Cardiac muscle cell (in vitro differentiated cells and primary cell): ENCODE measurements at regions not wholly inside any gene's neighbourhood (a gene's known extent, or its start where the extent isn't known, plus 50 kb on each side); places are given as distances from the start of the nearest gene placed in this dataset.
"Not testable (repeated sequence)": the region's sequence is repeated elsewhere in the genome, so short reads cannot be mapped to it uniquely, and the experiment has no call there.

Experiments
- DNase-seq, 2 donors: peaks; one replicate each; pipeline versions ENCODE4 v3.0.0 to v3.0.0-alpha.2; 2010 to 2017; ENCODE audit warnings: low read depth in 1 of 2, low spot score in 1 of 2
- H3K27ac ChIP-seq: fragments of 200-600 bp; sonication (generic); 2 replicates; pipeline ENCODE4 v1.5.1; 2016
- H3K27me3 ChIP-seq: fragments of 200-600 bp; sonication (generic); 2 replicates; pipeline ENCODE4 v1.6.0; 2016; ENCODE audit warnings: control low read depth
- H3K36me3 ChIP-seq: fragments of 200-600 bp; sonication (generic); 2 replicates; pipeline ENCODE4 v1.5.1; 2016; ENCODE audit warnings: control low read depth
- H3K4me1 ChIP-seq: fragments of 200-600 bp; sonication (generic); 2 replicates; pipeline ENCODE4 v1.8.1; 2017; ENCODE audit warnings: low read depth, mild to moderate bottlenecking, mixed run types
- H3K4me3 ChIP-seq: fragments of 200-600 bp; sonication (generic); 2 replicates; pipeline ENCODE4 v1.5.1; 2016; ENCODE audit warnings: mild to moderate bottlenecking
- H3K9me3 ChIP-seq: fragments of 200-600 bp; sonication (generic); 2 replicates; pipeline ENCODE4 v1.5.1; 2017; ENCODE audit warnings: low read depth, mild to moderate bottlenecking, control low read depth
- TF ChIP-seq, protein P1 (sequence below): IDR thresholded peaks from 2 replicates; pipeline ENCODE4 v1.5.1; 2012; ENCODE audit warnings: low read depth, mild to moderate bottlenecking, low read length

DNA sequence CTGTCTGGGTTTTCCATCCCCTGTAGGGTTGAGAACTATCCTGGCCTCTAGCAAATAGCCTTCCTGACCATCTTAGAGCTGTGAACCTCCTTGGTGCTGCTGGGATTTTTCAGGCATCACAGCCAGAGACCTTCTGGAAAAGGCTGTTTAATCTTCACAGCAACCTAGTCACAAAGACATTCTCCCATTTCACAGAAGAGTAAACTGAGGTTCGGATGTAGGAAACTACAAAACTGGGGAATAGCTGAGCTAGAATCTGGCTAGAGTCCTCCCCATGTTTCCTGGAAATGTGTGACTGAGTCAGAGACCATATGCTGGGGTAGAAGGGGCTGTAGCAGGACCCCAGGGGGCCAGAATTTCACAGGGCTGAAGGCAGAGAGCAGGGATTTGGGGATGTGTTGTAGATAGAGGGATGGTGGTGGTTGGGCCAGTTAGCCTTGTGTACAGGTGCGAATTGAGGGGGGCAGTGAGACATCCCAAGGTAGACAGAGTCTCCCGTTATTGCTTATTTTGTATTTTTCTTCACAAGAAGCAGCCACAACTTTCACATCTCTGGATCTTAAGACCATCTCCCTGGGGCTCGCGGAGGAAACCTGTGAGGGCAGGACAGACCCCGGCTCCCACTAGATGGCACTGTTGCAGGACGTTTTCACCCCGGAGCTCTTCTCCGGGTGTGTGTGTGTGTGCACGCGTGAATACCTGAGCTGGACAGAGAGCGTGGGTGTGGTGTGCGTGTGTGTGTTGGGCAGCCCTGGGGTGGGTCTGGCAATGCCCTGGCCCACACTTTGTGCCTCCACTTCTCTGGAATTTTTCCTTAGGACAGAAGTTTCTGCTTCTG lies 66.9 kb upstream of the PRR23C start:
- H3K27ac ChIP-seq, result no peak overlapping the region
- no peak overlapping the region for H3K4me3 ChIP-seq
- no peaks in the 10 kb centered on the region for H3K36me3 ChIP-seq
- H3K4me1 ChIP-seq, result no peaks in the 10 kb centered on the region
- peaks cover 21% of the 10 kb centered on the region for H3K27me3 ChIP-seq
- TF ChIP-seq, protein P1, sequence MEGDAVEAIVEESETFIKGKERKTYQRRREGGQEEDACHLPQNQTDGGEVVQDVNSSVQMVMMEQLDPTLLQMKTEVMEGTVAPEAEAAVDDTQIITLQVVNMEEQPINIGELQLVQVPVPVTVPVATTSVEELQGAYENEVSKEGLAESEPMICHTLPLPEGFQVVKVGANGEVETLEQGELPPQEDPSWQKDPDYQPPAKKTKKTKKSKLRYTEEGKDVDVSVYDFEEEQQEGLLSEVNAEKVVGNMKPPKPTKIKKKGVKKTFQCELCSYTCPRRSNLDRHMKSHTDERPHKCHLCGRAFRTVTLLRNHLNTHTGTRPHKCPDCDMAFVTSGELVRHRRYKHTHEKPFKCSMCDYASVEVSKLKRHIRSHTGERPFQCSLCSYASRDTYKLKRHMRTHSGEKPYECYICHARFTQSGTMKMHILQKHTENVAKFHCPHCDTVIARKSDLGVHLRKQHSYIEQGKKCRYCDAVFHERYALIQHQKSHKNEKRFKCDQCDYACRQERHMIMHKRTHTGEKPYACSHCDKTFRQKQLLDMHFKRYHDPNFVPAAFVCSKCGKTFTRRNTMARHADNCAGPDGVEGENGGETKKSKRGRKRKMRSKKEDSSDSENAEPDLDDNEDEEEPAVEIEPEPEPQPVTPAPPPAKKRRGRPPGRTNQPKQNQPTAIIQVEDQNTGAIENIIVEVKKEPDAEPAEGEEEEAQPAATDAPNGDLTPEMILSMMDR, result peak; percentile 93
- no peaks in the 10 kb centered on the region for H3K9me3 ChIP-seq
- DNase-seq, result peak; percentile 71 to 79

- H3K27ac ChIP-seq, result no peak overlapping the region
- H3K9me3 ChIP-seq, result no peaks in the 10 kb centered on the region
- H3K36me3 ChIP-seq, result no peaks in the 10 kb centered on the region
- no peak overlapping the region for H3K4me3 ChIP-seq
- TF ChIP-seq, protein P1, result no peak
- DNase-seq, result no peak
- peaks cover 21% of the 10 kb centered on the region for H3K27me3 ChIP-seq
- H3K4me1 ChIP-seq, result no peaks in the 10 kb centered on the region
Measured at GRCh38 chr3:139112230-139112558, 67.5 kb upstream of the PRR23C start.

GRCh38 chr3:139113231-139113992 lies 68.7 kb upstream of the PRR23C start:
- no peaks in the 10 kb centered on the region for H3K4me1 ChIP-seq
- no peak overlapping the region for H3K27ac ChIP-seq
- peaks cover 21% of the 10 kb centered on the region for H3K27me3 ChIP-seq
- H3K36me3 ChIP-seq, result no peaks in the 10 kb centered on the region
- TF ChIP-seq, protein P1, result no peak
- no peaks in the 10 kb centered on the region for H3K9me3 ChIP-seq
- no peak overlapping the region for H3K4me3 ChIP-seq
- no peak for DNase-seq

GRCh38 chr3:139113993-139114375 lies 69.3 kb upstream of the PRR23C start:
- DNase-seq, result no peak
- no peak overlapping the region for H3K27ac ChIP-seq
- H3K4me1 ChIP-seq, result no peaks in the 10 kb centered on the region
- no peaks in the 10 kb centered on the region for H3K9me3 ChIP-seq
- no peak overlapping the region for H3K4me3 ChIP-seq
- peaks cover 21% of the 10 kb centered on the region for H3K27me3 ChIP-seq
- TF ChIP-seq, protein P1, result no peak
- H3K36me3 ChIP-seq, result no peaks in the 10 kb centered on the region

- H3K36me3 ChIP-seq, DNase-seq: not testable (repeated sequence)
Measured at GRCh38 chr3:139116631-139117030, 71.9 kb upstream of the PRR23C start.

GRCh38 chr3:139117136-139117675 lies 72.5 kb upstream of the PRR23C start:
- Histone ChIP-seq H3K4me3 (no peak overlapping the region), H3K9me3 (no peaks in the 10 kb centered on the region), H3K27ac (no peak overlapping the region), H3K36me3 (no peaks in the 10 kb centered on the region), H3K27me3 (peaks cover 11% of the 10 kb centered on the region), H3K4me1 (peaks cover 8% of the 10 kb centered on the region)
- DNase-seq, result peak in 1 of 2 donors; percentile 20
- TF ChIP-seq, protein P1, result no peak

More at GRCh38 chr3:139116631-139117030, 71.9 kb upstream of the PRR23C start:
- not testable (repeated sequence) for H3K27ac ChIP-seq, H3K4me1 ChIP-seq, H3K9me3 ChIP-seq, H3K4me3 ChIP-seq
- H3K27me3 ChIP-seq, result peaks cover 13% of the 10 kb centered on the region
